ENCODE measurements at regions not wholly inside any gene's neighbourhood (a gene's known extent, or its start where the extent isn't known, plus 50 kb on each side); places are given as distances from the start of the nearest gene placed in this dataset.

GRCh38 chr4:187149229-187149945 is 425.7 kb upstream of the FAT1 start:
- H3K4me3 Mint-ChIP-seq = no peak overlapping the region
- peaks cover 9% of the 10 kb centered on the region for H3K9me3 Mint-ChIP-seq
- no peaks in the 10 kb centered on the region for H3K36me3 Mint-ChIP-seq (ENCODE audit: insufficient read depth)
- DNase-seq = no peak
- ATAC-seq = no peak
- no peaks in the 10 kb centered on the region for H3K27me3 Mint-ChIP-seq (ENCODE audit: low read depth)
- no peaks in the 10 kb centered on the region for H3K4me1 Mint-ChIP-seq (ENCODE audit: low read depth)

- no peaks in the 10 kb centered on the region for H3K4me1 Mint-ChIP-seq (ENCODE audit: low read depth)
- no peaks in the 10 kb centered on the region for H3K27me3 Mint-ChIP-seq (ENCODE audit: low read depth)
- H3K9me3 Mint-ChIP-seq = peaks cover 6% of the 10 kb centered on the region
- H3K36me3 Mint-ChIP-seq (ENCODE audit: insufficient read depth) = no peaks in the 10 kb centered on the region
- no peak for DNase-seq
- no peak overlapping the region for H3K4me3 Mint-ChIP-seq
- no peak for ATAC-seq
Observed at GRCh38 chr4:187157380-187157958, 433.8 kb upstream of the FAT1 start.

DNA sequence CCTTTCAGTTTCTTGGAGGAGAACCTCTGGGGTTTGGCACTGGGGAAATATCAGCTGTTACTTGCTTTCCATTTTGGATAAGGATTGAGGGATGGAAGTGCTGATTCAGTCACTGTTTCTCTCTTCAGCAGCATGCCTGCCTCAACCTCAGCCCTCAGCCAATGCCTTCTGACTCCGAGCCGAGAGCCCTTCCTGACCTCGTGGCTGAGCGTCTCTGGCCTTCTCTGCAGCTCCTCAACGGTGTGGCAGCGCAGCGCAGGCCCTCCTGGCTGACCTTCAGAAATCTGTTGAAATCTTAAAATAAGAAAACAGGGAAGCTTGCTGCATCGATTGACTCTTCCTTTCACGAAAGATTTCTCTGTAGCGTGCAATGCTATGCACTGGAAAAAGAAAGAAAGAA is 434.3 kb upstream of the FAT1 start:
- no peak for ATAC-seq
- Mint-ChIP-seq H3K4me3 (no peak overlapping the region), H3K36me3 (ENCODE audit: insufficient read depth) (no peaks in the 10 kb centered on the region), H3K27me3 (ENCODE audit: low read depth) (no peaks in the 10 kb centered on the region), H3K9me3 (peaks cover 6% of the 10 kb centered on the region), H3K4me1 (ENCODE audit: low read depth) (no peaks in the 10 kb centered on the region)
- no peak for DNase-seq

GRCh38 chr4:187160486-187160885 is 436.8 kb upstream of the FAT1 start:
- Mint-ChIP-seq H3K4me1 (ENCODE audit: low read depth) (no peaks in the 10 kb centered on the region), H3K4me3 (no peak overlapping the region), H3K9me3 (peaks cover 13% of the 10 kb centered on the region), H3K36me3 (ENCODE audit: insufficient read depth) (no peaks in the 10 kb centered on the region), H3K27me3 (ENCODE audit: low read depth) (no peaks in the 10 kb centered on the region)
- DNase-seq = no peak
- ATAC-seq = no peak

GRCh38 chr4:187166886-187167512 is 443.3 kb upstream of the FAT1 start:
- no peaks in the 10 kb centered on the region for H3K4me1 Mint-ChIP-seq (ENCODE audit: low read depth)
- peaks cover 9% of the 10 kb centered on the region for H3K9me3 Mint-ChIP-seq
- H3K27me3 Mint-ChIP-seq (ENCODE audit: low read depth) = no peaks in the 10 kb centered on the region
- H3K4me3 Mint-ChIP-seq = no peak overlapping the region
- DNase-seq (no peak), ATAC-seq (no peak)
- H3K36me3 Mint-ChIP-seq (ENCODE audit: insufficient read depth) = no peaks in the 10 kb centered on the region

DNA sequence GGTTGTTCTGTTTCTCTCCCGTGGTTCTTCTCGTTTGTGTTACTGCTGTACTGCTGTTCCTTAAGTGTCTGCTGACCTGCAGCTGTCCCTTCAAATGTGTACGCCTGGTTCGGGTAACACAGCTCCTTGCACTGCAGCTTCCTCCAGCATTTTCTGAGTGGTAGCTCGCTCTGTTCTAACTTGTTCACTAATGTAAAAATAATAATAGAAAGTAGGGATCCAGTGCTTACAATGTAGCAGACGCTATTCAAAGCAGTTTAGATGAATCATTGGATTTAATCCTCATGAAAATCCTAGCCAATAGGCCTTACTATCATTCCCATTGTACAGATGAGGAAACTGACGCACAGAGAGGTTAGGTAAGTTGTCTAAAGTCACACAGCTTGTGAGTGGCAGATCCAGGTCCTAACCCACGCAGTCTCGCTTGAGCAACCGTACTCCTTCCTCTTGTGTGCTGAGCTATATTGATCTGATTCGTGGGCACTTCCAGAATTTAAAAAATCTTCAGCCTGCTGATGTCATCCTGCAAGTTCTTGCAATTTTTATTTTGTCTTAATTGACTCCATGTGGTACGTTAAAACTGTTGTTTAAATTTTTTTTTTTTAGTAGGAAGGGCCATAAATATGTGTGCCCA is 448.2 kb upstream of the FAT1 start:
- no peaks in the 10 kb centered on the region for H3K4me1 Mint-ChIP-seq (ENCODE audit: low read depth)
- H3K9me3 Mint-ChIP-seq = peaks cover 11% of the 10 kb centered on the region
- ATAC-seq (no peak), DNase-seq (no peak)
- no peaks in the 10 kb centered on the region for H3K27me3 Mint-ChIP-seq (ENCODE audit: low read depth)
- no peak overlapping the region for H3K4me3 Mint-ChIP-seq
- H3K36me3 Mint-ChIP-seq (ENCODE audit: insufficient read depth) = no peaks in the 10 kb centered on the region

GRCh38 chr4:187172340-187172761 is 448.7 kb upstream of the FAT1 start:
- peaks cover 8% of the 10 kb centered on the region for H3K9me3 Mint-ChIP-seq
- no peak for DNase-seq
- H3K4me3 Mint-ChIP-seq = no peak overlapping the region
- no peaks in the 10 kb centered on the region for H3K27me3 Mint-ChIP-seq (ENCODE audit: low read depth)
- no peak for ATAC-seq
- no peaks in the 10 kb centered on the region for H3K4me1 Mint-ChIP-seq (ENCODE audit: low read depth)
- no peaks in the 10 kb centered on the region for H3K36me3 Mint-ChIP-seq (ENCODE audit: insufficient read depth)

DNA sequence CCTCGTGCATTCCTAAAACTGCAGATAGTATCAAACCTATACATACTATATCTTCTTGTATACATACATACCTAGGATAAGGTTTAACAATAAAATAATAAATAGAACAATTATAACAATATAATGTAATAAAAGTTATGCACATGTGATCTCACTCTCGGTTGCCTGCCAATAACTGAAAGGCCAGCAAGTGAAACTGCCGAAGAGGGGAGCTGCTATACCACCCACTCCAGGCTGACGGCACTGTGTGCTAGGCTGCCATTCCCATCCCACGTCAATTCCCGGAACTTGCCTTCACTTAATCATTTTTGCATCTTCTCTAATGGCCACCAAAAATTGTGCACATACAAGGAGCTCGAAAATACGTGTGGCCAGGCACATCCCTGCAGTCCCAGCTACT is 451.1 kb upstream of the FAT1 start:
- Mint-ChIP-seq H3K27me3 (ENCODE audit: low read depth) (no peaks in the 10 kb centered on the region), H3K4me1 (ENCODE audit: low read depth) (no peaks in the 10 kb centered on the region), H3K4me3 (no peak overlapping the region), H3K36me3 (ENCODE audit: insufficient read depth) (no peaks in the 10 kb centered on the region), H3K9me3 (peaks cover 8% of the 10 kb centered on the region)
- ATAC-seq = no peak
- DNase-seq = no peak

DNA sequence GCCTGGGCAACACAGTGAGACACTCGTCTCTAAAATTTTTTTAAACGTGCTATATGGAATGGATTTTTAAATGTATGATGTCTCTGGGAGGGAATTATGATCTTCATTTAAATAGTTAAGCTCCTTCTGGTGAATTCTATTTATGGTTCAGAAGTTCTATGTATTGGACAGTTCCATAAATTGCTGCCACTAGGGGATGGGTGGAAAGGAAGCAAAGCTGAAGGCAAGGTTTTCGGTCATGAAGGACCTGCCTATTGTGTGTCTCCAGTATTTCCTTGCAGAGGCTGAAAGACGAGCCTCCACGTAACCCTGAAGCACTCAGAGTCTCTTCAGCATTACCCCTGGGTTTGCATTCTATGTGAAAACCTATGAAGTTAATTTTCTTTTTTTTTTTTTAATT is 451.5 kb upstream of the FAT1 start:
- ATAC-seq (no peak), DNase-seq (no peak)
- Mint-ChIP-seq H3K4me1 (ENCODE audit: low read depth) (no peaks in the 10 kb centered on the region), H3K27me3 (ENCODE audit: low read depth) (no peaks in the 10 kb centered on the region), H3K4me3 (no peak overlapping the region), H3K36me3 (ENCODE audit: insufficient read depth) (no peaks in the 10 kb centered on the region), H3K9me3 (peaks cover 8% of the 10 kb centered on the region)

DNA sequence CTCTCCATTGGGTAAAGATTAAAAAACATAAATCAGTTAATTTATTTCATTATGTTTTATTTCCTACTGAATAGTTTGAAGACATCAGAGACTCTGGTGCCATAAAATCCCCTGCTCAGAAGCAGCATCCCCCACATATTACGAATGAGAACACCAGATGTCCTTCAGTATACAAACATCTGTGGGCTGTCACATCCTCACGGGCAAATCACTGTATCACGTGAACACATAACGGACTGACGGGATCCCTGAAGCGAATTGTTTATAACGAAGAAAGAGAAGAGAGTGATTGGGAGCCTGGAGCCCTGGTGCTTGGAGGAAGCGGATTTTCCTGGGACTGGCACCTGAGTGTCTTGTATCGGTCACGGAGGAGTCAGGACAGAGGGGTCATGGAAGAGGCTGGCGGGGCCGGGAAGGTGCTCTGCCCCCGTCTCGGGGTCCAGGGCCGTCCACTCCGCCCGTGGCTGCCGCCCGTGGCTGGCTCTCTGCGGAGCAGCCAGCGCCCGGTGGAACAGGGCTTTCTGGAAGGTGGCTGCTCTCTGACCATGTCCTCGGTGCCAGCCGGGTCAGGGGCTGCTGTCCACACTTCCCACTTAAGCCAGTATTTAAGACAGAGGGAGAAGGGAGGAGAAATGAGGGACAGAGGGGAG is 452.7 kb upstream of the FAT1 start:
- no peak overlapping the region for H3K4me3 Mint-ChIP-seq
- ATAC-seq = no peak
- no peaks in the 10 kb centered on the region for H3K27me3 Mint-ChIP-seq (ENCODE audit: low read depth)
- H3K9me3 Mint-ChIP-seq = peaks cover 8% of the 10 kb centered on the region
- H3K36me3 Mint-ChIP-seq (ENCODE audit: insufficient read depth) = no peaks in the 10 kb centered on the region
- no peaks in the 10 kb centered on the region for H3K4me1 Mint-ChIP-seq (ENCODE audit: low read depth)
- no peak for DNase-seq

DNA sequence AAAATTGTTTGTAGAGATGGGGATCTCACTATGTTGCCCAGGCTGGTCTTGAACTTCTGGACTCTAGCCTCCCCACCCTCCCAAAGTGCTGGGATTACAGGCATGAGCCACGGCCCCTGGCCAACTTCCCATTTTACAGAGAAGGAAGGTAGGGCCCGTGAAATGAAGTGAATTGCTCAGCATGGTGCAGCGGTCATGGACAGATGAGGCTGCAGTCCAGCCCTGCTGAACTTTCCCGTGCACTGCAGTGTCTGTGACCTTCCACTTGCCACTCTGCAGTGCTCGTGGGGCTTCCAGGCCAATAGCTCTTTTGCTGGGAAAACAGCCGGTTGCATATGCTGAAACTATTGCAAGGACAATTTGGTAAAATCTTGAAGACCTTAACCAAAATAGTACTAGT is 454.4 kb upstream of the FAT1 start:
- Mint-ChIP-seq H3K36me3 (ENCODE audit: insufficient read depth) (no peaks in the 10 kb centered on the region), H3K9me3 (peaks cover 8% of the 10 kb centered on the region), H3K27me3 (ENCODE audit: low read depth) (no peaks in the 10 kb centered on the region), H3K4me1 (ENCODE audit: low read depth) (no peaks in the 10 kb centered on the region), H3K4me3 (no peak overlapping the region)
- no peak for ATAC-seq
- no peak for DNase-seq

DNA sequence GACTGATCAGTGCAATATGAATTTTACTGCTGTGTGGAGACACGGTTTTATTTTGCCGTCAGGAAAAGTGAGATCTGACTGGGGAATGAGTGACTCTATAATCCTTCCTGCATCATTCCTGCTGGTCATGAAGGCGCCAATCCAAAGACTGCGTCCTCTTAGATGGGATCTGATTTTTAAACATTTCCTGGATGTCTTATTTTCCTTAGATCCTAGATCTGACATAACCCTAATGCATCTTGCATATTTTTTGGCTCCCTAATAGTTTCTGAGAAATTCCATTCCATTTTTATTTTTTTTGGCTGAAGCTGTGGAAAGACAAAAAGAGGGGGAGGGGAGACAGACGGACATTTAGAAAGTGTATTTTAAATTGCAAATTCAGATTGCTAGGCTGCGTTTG is 454.9 kb upstream of the FAT1 start:
- no peak for DNase-seq
- H3K9me3 Mint-ChIP-seq = peaks cover 7% of the 10 kb centered on the region
- no peaks in the 10 kb centered on the region for H3K4me1 Mint-ChIP-seq (ENCODE audit: low read depth)
- ATAC-seq = no peak
- no peak overlapping the region for H3K4me3 Mint-ChIP-seq
- no peaks in the 10 kb centered on the region for H3K36me3 Mint-ChIP-seq (ENCODE audit: insufficient read depth)
- H3K27me3 Mint-ChIP-seq (ENCODE audit: low read depth) = no peaks in the 10 kb centered on the region

- ATAC-seq (no peak), DNase-seq (no peak)
- H3K36me3 Mint-ChIP-seq (ENCODE audit: insufficient read depth) = no peaks in the 10 kb centered on the region
- no peak overlapping the region for H3K4me3 Mint-ChIP-seq
- H3K27me3 Mint-ChIP-seq (ENCODE audit: low read depth) = no peaks in the 10 kb centered on the region
- no peaks in the 10 kb centered on the region for H3K4me1 Mint-ChIP-seq (ENCODE audit: low read depth)
- H3K9me3 Mint-ChIP-seq = no peaks in the 10 kb centered on the region
Observed at GRCh38 chr4:187179086-187180058, 455.7 kb upstream of the FAT1 start.

DNA sequence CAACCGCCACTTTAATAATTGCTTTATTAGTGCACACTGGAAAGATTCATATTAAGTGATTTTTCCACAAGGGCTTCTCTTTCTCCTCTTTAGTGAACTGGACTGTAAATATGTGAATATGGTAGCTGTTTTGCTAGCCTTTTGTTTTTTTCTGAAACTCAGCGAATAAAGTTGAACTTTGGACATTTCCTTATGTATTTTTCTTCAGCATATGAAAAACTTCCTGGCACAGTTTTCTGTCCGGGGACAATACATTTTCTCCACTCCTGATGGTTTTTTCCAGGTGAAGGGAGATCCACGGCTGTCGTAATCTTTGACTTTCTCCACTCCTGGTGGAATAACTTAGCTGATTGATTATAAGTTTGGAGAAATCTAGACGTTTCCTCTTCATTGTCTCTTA is 457.4 kb upstream of the FAT1 start:
- H3K27me3 Mint-ChIP-seq (ENCODE audit: low read depth) = no peaks in the 10 kb centered on the region
- H3K4me1 Mint-ChIP-seq (ENCODE audit: low read depth) = no peaks in the 10 kb centered on the region
- ATAC-seq = no peak
- no peaks in the 10 kb centered on the region for H3K36me3 Mint-ChIP-seq (ENCODE audit: insufficient read depth)
- no peak overlapping the region for H3K4me3 Mint-ChIP-seq
- no peak for DNase-seq
- no peaks in the 10 kb centered on the region for H3K9me3 Mint-ChIP-seq
